GM12872 (cell line): ENCODE measurements at regions not wholly inside any gene's neighbourhood (a gene's known extent, or its start where the extent isn't known, plus 50 kb on each side); places are given as distances from the start of the nearest gene placed in this dataset.

ENCODE experiments used
- TF ChIP-seq, protein P1 (sequence below): IDR thresholded peaks from 3 replicates; pipeline ENCODE4 v1.5.1; 2011; ENCODE audit warnings: low read depth, mild to moderate bottlenecking, low read length, moderate library complexity; ENCODE audit not compliant: insufficient read depth

DNA sequence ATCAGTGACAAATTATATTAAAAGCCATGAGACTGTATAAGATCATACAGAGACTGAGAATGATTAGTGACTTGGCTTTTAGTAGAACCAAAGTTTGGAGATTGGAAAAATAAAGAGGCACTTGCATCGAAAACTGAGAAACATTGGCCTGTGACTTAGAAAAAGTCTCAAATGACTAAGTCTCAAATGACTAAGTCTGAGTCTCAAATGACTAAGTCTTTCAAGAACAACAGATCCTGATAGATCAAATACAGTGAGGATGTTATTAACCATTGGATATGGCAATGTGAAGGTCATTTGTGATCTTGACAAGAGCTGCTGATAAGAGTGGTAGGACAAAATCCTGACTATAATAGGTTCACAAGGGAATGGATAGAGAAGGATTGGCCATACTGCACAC lies 135.5 kb upstream of the FANCL start:
- TF ChIP-seq, protein P1, sequence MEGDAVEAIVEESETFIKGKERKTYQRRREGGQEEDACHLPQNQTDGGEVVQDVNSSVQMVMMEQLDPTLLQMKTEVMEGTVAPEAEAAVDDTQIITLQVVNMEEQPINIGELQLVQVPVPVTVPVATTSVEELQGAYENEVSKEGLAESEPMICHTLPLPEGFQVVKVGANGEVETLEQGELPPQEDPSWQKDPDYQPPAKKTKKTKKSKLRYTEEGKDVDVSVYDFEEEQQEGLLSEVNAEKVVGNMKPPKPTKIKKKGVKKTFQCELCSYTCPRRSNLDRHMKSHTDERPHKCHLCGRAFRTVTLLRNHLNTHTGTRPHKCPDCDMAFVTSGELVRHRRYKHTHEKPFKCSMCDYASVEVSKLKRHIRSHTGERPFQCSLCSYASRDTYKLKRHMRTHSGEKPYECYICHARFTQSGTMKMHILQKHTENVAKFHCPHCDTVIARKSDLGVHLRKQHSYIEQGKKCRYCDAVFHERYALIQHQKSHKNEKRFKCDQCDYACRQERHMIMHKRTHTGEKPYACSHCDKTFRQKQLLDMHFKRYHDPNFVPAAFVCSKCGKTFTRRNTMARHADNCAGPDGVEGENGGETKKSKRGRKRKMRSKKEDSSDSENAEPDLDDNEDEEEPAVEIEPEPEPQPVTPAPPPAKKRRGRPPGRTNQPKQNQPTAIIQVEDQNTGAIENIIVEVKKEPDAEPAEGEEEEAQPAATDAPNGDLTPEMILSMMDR: no peak

DNA sequence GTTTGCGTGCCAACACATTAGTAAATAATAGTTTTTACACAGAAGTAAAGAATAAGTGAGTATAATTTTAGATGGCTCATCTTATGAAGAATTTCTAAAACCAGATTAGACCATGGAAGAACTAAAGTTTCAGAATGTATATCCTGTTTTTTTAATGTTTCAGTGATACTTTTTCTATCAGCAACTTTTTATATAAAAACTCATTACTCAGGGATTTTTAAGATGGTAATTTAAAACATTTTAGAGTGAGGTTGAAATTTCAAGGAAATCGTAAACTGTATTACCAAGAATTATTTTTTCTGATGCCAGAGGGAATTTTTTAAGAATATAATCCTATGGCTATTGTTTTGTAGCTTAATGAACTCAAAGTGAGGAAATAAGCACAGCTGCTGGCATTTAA lies 128.5 kb upstream of the FANCL start:
- TF ChIP-seq, protein P1: no peak

DNA sequence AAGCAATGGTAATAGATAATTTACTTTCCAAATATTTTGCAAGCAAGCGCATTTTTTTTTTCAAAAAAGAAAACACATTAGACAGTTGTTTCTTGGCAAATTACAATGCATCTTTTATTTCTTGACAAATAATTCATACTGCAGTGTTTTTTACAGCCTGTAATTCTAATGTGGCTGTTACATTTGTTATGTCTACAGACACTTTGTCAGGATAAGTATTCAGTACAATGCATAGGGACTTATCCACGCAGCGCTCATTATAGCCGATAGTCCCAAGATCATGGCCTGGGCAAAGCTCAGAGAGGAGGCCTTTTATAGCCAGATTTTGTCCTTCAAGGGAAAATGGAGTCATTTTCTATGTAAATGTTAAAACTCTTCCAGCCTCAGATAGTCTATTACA lies 123.0 kb upstream of the FANCL start:
- TF ChIP-seq, protein P1: no peak

DNA sequence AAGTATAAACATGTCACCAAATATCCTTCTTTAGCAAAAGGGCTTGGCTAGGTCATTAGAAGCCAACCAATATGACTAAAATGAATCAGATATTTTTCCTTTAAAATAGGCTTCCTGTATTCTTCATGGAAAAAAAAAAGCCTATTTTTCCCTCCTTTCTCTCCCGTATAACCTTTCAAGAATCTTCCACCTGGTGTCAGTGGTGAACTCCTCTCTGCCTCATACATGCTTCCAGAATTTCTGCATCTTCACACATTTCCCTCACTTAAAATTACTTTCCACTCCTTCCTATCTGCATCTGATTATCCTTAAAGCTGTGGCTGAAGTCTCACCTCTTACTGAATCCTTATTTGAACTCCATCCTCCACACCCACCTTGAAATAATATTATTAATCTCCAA lies 116.9 kb upstream of the FANCL start:
- TF ChIP-seq, protein P1: no peak

DNA sequence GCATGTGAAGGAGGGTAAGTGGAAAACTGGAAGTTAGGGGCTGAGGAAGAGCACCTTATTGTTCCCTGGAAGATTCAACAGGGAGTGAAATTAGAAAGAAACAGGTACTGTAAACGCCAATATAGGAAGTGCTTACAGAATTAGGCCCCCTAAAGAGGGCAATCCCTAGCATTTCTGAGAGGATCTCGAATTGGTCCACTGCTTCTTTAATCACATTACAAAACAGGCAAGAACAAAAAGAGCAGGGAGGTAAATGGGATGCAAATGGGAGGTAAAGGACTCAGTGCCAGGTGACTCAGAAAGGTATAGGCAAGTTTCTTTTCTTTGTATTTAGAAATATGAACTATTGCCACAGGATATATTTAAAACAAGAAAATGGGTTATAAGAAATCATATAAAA lies 116.4 kb upstream of the FANCL start:
- TF ChIP-seq, protein P1: no peak

DNA sequence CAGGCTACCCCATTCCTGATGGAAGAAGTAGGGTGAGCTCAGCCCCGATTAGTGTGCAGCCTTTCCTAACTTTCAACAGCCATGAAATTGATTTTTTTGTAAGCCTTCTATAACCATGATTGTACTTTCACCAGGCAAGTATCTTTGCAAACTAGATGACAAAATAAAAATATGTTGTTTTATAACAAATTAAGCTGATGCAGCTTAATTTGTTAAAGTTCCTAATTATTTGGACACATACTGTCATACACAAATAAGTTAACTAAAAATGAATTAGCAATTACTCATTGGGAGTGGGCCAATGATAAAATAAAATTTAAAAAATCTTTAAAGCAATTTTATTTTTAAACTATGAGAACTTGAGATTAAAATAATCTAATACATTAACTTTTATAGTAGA lies 113.1 kb upstream of the FANCL start:
- TF ChIP-seq, protein P1: no peak

DNA sequence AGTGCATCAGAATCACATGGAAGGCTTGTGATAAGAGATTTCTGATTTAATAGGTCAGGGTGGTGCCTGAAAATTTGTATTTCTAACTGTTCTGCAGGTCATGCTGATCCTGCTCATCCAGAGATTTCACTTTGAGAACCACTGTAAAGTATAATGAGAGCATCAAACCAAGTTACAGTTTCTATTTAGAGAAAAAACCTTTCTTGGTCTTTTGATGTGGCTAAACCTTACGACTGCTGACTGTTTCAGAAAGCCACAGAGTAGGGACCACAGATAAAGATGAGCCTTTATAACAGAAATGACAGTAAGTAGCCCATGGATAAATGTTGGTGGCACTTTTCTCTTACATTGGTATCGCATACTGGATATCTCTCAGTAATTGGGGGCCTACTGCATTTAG lies 109.4 kb upstream of the FANCL start:
- TF ChIP-seq, protein P1: no peak

DNA sequence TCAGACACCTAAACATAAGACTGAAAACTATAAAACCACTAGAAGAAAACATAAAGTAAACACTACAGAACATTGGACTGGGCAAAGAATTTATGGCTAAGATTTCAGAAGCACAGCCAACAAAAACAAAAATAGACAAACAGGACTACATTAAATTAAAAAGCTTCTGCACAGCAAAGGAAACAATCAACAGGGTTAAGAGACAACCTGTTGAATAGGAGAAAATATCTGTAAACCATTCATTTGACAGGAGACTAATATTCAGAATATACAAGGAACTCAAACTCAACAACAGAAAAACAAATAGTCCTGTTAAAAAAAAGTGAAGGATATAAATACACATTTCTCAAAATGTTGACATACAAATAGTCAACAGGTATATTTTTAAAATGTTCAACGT lies 106.7 kb upstream of the FANCL start:
- TF ChIP-seq, protein P1: no peak
